ENCODE measurements at regions not wholly inside any gene's neighbourhood (a gene's known extent, or its start where the extent isn't known, plus 50 kb on each side); places are given as distances from the start of the nearest gene placed in this dataset.
"Not testable (repeated sequence)": the region's sequence is repeated elsewhere in the genome, so short reads cannot be mapped to it uniquely, and the experiment has no call there.

- no peak for DNase-seq
These were observed 719.5 kb upstream of the TMPRSS15 start for GRCh38 chr21:19123053-19123452.

DNA sequence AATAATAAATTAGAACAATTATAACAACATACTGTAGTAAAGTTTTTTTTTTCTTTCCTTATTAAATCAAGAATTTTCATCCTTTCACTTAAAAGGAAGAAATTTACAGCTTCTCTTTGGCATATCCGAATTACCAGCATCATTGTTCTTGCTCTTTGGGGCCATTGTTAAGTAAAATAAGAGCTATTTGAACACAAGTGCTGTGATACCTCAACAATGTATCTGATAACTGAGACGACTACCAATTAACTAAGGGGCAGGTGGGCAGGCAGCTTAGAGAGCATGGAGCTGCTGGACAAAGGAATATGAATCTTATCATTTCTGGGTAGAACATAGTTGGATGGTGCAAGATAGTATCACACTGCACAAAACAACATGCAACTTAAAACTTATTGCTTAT, 719.9 kb upstream of the TMPRSS15 start:
- no peak for DNase-seq

DNA sequence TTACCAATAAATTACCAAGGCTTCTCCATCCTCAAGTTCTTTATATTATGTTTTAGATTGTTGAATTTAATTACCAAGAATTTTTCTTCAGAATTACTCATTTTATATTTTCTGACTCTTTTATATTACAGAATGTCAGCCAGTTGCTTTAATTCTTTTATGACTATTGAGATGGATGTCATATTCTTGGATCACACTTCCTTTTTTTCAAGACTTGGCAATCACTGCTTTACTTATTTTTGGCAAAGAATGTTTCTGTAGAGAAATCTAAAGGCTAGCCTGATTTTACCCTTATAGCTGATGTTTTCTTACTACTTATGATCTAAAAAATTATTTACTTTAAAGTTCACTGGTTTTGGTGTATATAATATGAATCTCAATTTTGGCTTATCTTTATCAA, 721.1 kb upstream of the TMPRSS15 start:
- DNase-seq, result no peak

- DNase-seq, result no peak
These were observed 726.9 kb upstream of the TMPRSS15 start for GRCh38 chr21:19130379-19131028.

DNA sequence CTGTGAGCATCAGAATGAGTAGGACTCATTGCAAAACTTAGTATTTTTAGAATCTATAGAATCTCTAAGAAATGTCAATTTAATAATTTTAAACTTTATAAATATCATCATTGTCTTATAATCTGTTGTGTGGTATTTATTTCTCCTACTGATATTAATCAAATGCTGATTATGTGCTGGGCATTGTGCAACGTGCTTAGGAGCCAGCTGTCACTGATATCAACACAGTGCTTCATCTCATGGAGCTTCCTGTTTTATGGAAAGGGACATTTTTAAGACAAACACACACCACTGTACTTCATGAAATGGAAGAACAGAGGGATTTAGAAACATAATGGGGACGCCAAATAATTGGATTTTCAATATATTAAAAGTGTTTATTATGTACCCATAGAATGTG, 737.9 kb upstream of the TMPRSS15 start:
- DNase-seq, result no peak

DNA sequence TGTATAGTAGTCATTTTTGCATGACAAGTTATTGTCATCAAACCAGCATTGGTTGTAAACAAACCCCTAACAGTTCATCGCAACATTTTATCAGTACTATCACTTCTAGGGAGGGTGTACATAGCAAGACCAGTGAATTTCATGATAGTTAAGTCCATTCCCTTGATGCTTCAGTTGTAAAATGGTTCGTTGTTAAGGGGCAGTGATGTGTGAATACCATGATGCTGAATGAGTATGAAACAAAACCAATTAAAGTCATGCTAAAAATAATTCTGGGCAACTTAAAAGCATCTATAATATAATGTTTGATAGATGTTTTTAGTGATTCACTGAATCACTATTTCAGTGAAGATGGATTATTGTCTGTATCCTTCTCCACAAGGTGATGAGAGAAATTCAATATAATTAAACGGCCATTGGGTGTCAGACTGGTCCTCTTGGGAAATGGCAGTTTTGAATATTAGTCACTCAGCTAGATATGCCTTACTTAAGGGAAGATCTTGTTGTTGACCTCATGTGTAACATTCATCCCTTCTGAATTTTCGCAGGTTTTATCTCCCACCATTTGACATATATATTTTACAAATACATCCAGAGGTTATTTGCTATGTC, 742.2 kb upstream of the TMPRSS15 start:
- DNase-seq, result no peak

DNA sequence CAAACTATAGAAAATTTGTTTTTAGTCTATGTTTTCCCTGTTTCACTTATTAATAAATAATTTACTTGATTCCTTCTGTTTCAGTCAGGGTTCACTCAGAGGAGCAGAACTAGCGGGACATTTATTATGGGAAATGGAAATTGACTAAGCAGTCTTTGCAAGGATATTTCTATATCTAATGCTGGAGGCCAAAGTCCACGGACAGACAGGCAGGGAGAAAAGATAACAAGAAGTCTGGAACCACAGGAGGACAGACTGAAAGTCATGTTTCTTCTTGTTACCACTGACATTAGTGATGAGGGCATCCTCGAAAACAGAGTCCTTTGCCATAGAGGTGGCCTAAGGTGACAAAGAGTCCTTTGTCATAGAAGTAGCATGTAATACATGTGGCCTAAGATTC, 744.5 kb upstream of the TMPRSS15 start:
- DNase-seq, result no peak

GRCh38 chr21:19171585-19171984, 768.0 kb upstream of the TMPRSS15 start:
- no peak for DNase-seq

DNA sequence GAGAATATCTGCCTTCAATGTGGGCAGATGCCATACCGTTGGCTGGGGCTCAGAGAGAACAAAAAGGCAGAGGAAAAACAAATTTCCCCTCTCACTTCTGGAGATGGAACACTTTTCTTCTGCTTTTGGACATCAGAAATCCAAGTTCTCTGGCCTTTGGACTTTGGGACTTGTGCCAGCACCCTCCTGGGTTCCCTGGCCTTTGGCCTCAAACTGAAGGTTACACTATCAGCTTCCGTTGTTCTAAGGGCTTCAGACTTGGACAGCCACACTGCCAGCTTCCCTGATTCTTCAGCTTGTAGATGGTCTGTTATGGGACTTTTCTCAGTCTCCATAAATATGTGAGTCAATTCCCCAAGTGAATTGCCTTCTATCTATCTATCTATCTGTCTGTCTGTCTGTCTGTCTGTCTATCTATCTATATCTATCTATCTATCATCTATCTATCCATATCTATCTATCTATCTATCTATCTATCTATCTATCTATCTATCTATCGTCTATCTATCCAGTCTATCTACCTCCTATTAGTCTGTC, 778.1 kb upstream of the TMPRSS15 start:
- no peak for DNase-seq

GRCh38 chr21:19197950-19198349, 794.4 kb upstream of the TMPRSS15 start:
- no peak for DNase-seq

DNA sequence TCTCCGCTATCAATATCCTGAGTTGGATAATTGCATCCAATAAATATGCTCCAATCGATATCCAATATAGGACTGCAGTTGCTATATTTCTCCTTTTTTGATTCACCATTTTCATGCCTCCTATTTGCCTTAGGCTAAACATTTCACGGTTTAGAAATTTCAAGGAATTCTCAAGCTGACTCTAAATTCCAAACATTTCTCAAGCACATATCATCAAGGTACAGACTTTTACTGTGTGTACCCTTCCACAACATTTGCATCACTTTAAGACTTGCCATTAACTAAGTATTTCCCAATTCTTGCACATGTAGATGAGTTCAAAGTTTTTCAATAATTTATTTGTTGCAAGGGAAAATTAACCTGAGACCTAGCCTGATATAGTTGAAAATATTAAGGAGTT, 795.2 kb upstream of the TMPRSS15 start:
- no peak for DNase-seq

GRCh38 chr21:19218163-19218562, 814.6 kb upstream of the TMPRSS15 start:
- no peak for DNase-seq

- DNase-seq, result no peak
These were observed 820.5 kb upstream of the TMPRSS15 start for GRCh38 chr21:19224090-19224489.

DNA sequence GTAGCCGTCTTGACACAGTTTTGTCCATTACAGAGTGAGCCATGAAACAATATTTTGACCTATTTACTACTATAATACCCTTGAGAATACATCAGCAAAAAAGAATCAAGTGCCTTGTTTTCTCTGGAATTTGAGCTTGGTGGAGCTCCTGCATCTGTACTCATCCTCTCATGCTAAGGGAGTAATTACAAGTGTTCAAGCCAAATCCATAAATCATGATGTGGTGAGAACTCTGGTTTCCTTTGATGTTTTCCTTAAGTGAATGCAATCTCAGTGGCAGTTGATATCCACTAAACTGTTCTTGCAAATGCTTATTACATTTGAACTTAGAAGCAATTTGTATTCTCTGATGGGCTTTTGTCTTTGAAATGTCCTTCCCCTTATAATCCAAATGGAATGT, 824.6 kb upstream of the TMPRSS15 start:
- DNase-seq, result no peak

GRCh38 chr21:19233841-19234240, 830.3 kb upstream of the TMPRSS15 start:
- DNase-seq, result not testable (repeated sequence)

DNA sequence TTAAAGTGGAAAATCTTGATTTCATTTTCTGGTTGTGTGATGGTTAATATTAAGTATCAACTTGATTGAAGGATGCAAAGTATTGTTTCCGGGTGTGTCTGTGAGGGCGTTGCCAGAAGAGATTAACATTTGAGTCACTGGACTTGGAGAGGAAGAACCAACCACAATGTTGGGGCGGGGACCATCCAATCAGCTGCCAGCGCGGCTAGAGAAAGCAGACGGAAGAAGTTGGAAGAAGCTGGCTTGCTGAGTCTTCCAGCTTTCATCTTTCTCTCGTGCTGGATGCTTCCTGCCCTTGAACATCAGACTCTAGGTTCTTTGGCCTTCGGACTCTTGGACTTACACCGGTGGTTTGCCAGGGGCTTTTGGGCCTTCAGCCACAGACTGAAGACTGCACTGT, 832.6 kb upstream of the TMPRSS15 start:
- no peak for DNase-seq

- no peak for DNase-seq
These were observed 834.0 kb upstream of the TMPRSS15 start for GRCh38 chr21:19237608-19238007.

GRCh38 chr21:19239696-19240095, 836.1 kb upstream of the TMPRSS15 start:
- DNase-seq, result no peak

DNA sequence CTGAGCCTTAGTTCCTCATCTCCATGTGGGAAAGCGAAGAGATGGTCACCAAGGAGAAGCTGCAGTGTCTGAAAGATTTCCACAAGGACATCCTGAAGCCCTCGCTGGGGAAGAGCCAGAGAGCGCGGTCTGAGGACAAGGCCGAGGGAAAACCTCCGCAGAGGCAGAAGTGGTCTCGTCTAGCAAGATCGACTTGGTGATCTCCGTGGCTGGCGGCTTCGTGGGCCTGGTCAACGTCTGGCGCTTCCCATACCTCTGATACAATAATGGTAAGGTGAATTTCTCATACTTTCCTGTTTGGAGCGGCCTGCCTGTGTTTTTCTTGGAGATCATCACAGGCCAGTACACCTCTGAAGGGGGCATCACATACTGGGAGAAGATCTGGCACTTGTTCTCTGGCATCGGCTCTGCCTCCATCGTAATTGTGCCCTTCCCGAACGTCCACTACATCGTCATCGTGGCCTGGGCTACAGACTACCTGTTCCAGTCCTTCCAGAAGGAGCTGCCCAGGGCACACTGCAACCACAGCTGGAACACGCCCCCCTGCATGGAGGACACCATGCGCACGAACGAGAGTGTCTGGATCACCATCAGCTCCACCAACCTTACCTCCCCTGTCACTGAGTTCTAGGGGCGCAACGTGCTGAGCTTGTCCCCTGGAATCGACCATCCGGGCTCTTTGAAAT, 841.1 kb upstream of the TMPRSS15 start:
- no peak for DNase-seq

GRCh38 chr21:19245188-19245580, 841.6 kb upstream of the TMPRSS15 start:
- DNase-seq, result no peak

DNA sequence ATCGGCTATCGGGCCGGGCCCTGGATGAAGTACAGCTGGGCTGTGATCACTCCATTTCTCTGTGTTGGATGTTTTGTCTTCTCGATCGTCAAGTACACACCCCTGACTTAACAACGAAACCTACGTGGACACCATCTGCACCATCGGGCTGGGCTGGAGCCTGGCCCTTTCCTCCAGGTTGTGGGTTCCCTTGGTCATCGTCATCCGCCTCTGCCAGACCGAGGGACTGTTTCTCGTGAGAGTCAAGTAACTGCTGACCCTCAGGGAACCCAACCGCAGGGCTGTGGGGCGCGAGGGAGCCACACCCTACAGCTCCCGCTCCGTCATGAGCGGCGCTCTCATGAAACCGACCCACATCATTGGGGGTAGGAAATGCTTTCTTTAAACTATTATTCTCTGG, 842.4 kb upstream of the TMPRSS15 start:
- no peak for DNase-seq

- no peak for DNase-seq
These were observed 853.5 kb upstream of the TMPRSS15 start for GRCh38 chr21:19256934-19257660.

- DNase-seq, result no peak
These were observed 858.3 kb upstream of the TMPRSS15 start for GRCh38 chr21:19261731-19262376.
